SK-N-SH (cell line): ENCODE measurements at regions not wholly inside any gene's neighbourhood (a gene's known extent, or its start where the extent isn't known, plus 50 kb on each side); places are given as distances from the start of the nearest gene placed in this dataset.

Experiments
- CTCF ChIA-PET: fragments of 300-600, 350-600 bp; formaldehyde crosslinking; extraction: SDS; loops from one replicate; lab custom pipeline; 2021; lab: Yijun Ruan, JAX
- POLR2A ChIA-PET: fragments of 350-600 bp; sonication (Branson Sonifier 250); formaldehyde crosslinking; extraction: SDS; loops from one replicate; lab custom pipeline; 2020; ENCODE audit warnings: antibody characterized with exemption, inconsistent platforms; lab: Yijun Ruan, JAX
- DNase-seq: peaks from one replicate; pipeline ENCODE4 v3.0.0; 2012
- H2AFZ ChIP-seq: fragments of 200-600 bp; sonication (generic); 2 replicates; pipeline ENCODE4 v1.8.1; 2016; ENCODE audit warnings: antibody characterized with exemption, mild to moderate bottlenecking, low read depth
- H3F3A ChIP-seq: fragments of 200-600 bp; sonication (generic); replicated peaks from 2 replicates; pipeline ENCODE3; 2016; ENCODE audit warnings: antibody characterized with exemption, mild to moderate bottlenecking; ENCODE audit not compliant: insufficient read depth
- H3K27ac ChIP-seq, 2 experiments: fragments of 200-500 bp in 1 of 2; fragments of 200-600 bp in 1 of 2; sonication (Bioruptor generic) in 1 of 2; sonication (generic), shearing (Covaris generic) in 1 of 2; 2 replicates each; pipeline versions ENCODE4 v1.5.1 to v1.6.1; 2014 to 2016; ENCODE audit warnings: low read depth in 2 of 2, inconsistent platforms in 1 of 2, low read length in 1 of 2, mild to moderate bottlenecking in 1 of 2, mixed read lengths in 1 of 2
- H3K27me3 ChIP-seq: fragments of 200-600 bp; sonication (generic), shearing (Covaris generic); 2 replicates; pipeline ENCODE4 v1.6.1; 2016; ENCODE audit warnings: mixed run types; ENCODE audit not compliant: insufficient read depth
- H3K36me3 ChIP-seq, 2 experiments: fragments of 200-500 bp in 1 of 2; fragments of 200-600 bp in 1 of 2; sonication (Bioruptor generic) in 1 of 2; sonication (generic) in 1 of 2; replicated peaks in 1 of 2; 2 replicates each; pipeline versions ENCODE3 to v1.5.1; 2014 to 2016; ENCODE audit warnings: low read length in 1 of 2, mild to moderate bottlenecking in 1 of 2; ENCODE audit not compliant: insufficient read depth in 2 of 2, control insufficient read depth in 1 of 2
- H3K4me1 ChIP-seq, 2 experiments: fragments of 200-500 bp in 1 of 2; fragments of 200-600 bp in 1 of 2; sonication (Bioruptor generic) in 1 of 2; sonication (generic), shearing (Covaris generic) in 1 of 2; 2 replicates each; pipeline versions ENCODE4 v1.5.1 to v1.6.1; 2014 to 2016; ENCODE audit warnings: low read depth in 1 of 2, low read length in 1 of 2, mixed run types in 1 of 2; ENCODE audit not compliant: insufficient read depth in 2 of 2, control insufficient read depth in 1 of 2
- H3K4me2 ChIP-seq: fragments of 200-600 bp; sonication (generic), shearing (Covaris generic); 2 replicates; pipeline ENCODE4 v1.6.1; 2017; ENCODE audit warnings: mixed run types
- H3K4me3 ChIP-seq, 2 experiments: fragments of 200-500 bp in 1 of 2; fragments of 200-600 bp in 1 of 2; sonication (Bioruptor generic) in 1 of 2; sonication (generic), shearing (Covaris generic) in 1 of 2; 2 replicates each; pipeline versions ENCODE4 v1.5.1 to v1.8.1; 2014 to 2016; ENCODE audit warnings: low read depth in 2 of 2, inconsistent platforms in 1 of 2, low read length in 1 of 2, mild to moderate bottlenecking in 1 of 2, mixed read lengths in 1 of 2, moderate library complexity in 1 of 2
- H3K79me2 ChIP-seq: fragments of 200-600 bp; sonication (generic); 2 replicates; pipeline ENCODE4 v1.8.1; 2017; ENCODE audit warnings: mild to moderate bottlenecking; ENCODE audit not compliant: insufficient read depth
- H3K9ac ChIP-seq: fragments of 200-600 bp; sonication (generic); 2 replicates; pipeline ENCODE4 v1.6.1; 2017; ENCODE audit warnings: mixed run types
- H3K9me2 ChIP-seq: fragments of 200-600 bp; sonication (generic); 2 replicates; pipeline ENCODE4 v1.6.1; 2017; ENCODE audit warnings: mixed run types
- H3K9me3 ChIP-seq: fragments of 200-600 bp; sonication (generic); 2 replicates; pipeline ENCODE4 v1.6.1; 2017; ENCODE audit warnings: mixed run types, mild to moderate bottlenecking, moderate library complexity
- H4K20me1 ChIP-seq: fragments of 200-600 bp; sonication (generic); 2 replicates; pipeline ENCODE4 v1.6.1; 2017; ENCODE audit warnings: mild to moderate bottlenecking, mixed run types; ENCODE audit not compliant: insufficient read depth
- CTCF ChIP-seq: fragments of 200-600 bp; sonication (generic); IDR thresholded peaks from 2 replicates; pipeline ENCODE4 v1.6.1; 2017; ENCODE audit warnings: antibody characterized with exemption, mild to moderate bottlenecking, moderate library complexity
- EP300 ChIP-seq, 2 experiments: IDR thresholded peaks; 2 replicates each; pipeline versions ENCODE4 v1.4.0 to v1.6.1; 2012; ENCODE audit warnings: borderline replicate concordance in 1 of 2, low read depth in 1 of 2, low read length in 1 of 2
- JUND ChIP-seq: IDR thresholded peaks from 2 replicates; pipeline ENCODE4 v1.4.0; 2012
- MXI1 ChIP-seq: IDR thresholded peaks from 2 replicates; pipeline ENCODE4 v1.6.1; 2012; ENCODE audit warnings: mild to moderate bottlenecking, low read depth, low read length, improper control_type of control experiment
- REST ChIP-seq: IDR thresholded peaks from 2 replicates; pipeline ENCODE4 v1.6.1; 2012; ENCODE audit warnings: mild to moderate bottlenecking, low read depth, low read length, moderate library complexity
- RFX5 ChIP-seq: IDR thresholded peaks from 2 replicates; pipeline ENCODE4 v1.6.1; 2012; ENCODE audit warnings: mild to moderate bottlenecking, improper control_type of control experiment, low read length
- RXRA ChIP-seq: IDR thresholded peaks from 2 replicates; pipeline ENCODE4 v1.4.0; 2012; ENCODE audit warnings: low read depth, mild to moderate bottlenecking, borderline replicate concordance
- SIN3A ChIP-seq: IDR thresholded peaks from 2 replicates; pipeline ENCODE4 v1.6.1; 2012; ENCODE audit warnings: low read depth, mild to moderate bottlenecking, low read length, moderate library complexity, borderline replicate concordance
- SMC3 ChIP-seq: IDR thresholded peaks from 2 replicates; pipeline ENCODE4 v1.6.1; 2012; ENCODE audit warnings: low read depth, low read length, improper control_type of control experiment
- TCF12 ChIP-seq: IDR thresholded peaks from 2 replicates; pipeline ENCODE4 v1.4.0; 2012
- USF1 ChIP-seq: IDR thresholded peaks from 2 replicates; pipeline ENCODE4 v1.4.0; 2012; ENCODE audit warnings: low read depth, borderline replicate concordance
- YY1 ChIP-seq: IDR thresholded peaks from 2 replicates; pipeline ENCODE4 v1.4.0; 2012; ENCODE audit warnings: low read depth, mild to moderate bottlenecking
- ZBTB33 ChIP-seq: IDR thresholded peaks from 2 replicates; pipeline ENCODE4 v1.4.0; 2012; ENCODE audit warnings: low read depth, borderline replicate concordance

GRCh38 chr12:83265808-83266207, 579.1 kb downstream of the TMTC2 start:
- Histone ChIP-seq H3K9me2 (no peaks in the 10 kb centered on the region), H3K4me2 (no peak overlapping the region), H3K36me3 (no peaks in the 10 kb centered on the region), H3F3A (no peaks in the 10 kb centered on the region), H4K20me1 (no peaks in the 10 kb centered on the region), H3K4me1 (no peaks in the 10 kb centered on the region), H3K79me2 (no peaks in the 10 kb centered on the region), H3K27ac (no peak overlapping the region), H3K4me3 (no peak overlapping the region), H2AFZ (no peak overlapping the region), H3K9ac (no peak overlapping the region), H3K9me3 (no peaks in the 10 kb centered on the region), H3K27me3 (no peaks in the 10 kb centered on the region)
- no peak for DNase-seq
- CTCF ChIA-PET, result interaction anchor here (0.8 kb wide), 1 partner anchor 22 kb away, joined by 4 read pairs; no protein-coding TSS in a partner anchor
- TF ChIP-seq ZBTB33 (no peak), USF1 (no peak), JUND (no peak), CTCF (no peak), TCF12 (no peak), RFX5 (no peak), RXRA (no peak), SMC3 (no peak), EP300 (IDR thresholded peaks at IDR 0.05; ENCODE audit: borderline replicate concordance in 1 of 2, low read depth in 1 of 2, low read length in 1 of 2) (no peak), YY1 (no peak), MXI1 (no peak), REST (no peak), SIN3A (no peak)
- POLR2A ChIA-PET, result no interaction called here
